ENCODE measurements at regions not wholly inside any gene's neighbourhood (a gene's known extent, or its start where the extent isn't known, plus 50 kb on each side); places are given as distances from the start of the nearest gene placed in this dataset.

DNA sequence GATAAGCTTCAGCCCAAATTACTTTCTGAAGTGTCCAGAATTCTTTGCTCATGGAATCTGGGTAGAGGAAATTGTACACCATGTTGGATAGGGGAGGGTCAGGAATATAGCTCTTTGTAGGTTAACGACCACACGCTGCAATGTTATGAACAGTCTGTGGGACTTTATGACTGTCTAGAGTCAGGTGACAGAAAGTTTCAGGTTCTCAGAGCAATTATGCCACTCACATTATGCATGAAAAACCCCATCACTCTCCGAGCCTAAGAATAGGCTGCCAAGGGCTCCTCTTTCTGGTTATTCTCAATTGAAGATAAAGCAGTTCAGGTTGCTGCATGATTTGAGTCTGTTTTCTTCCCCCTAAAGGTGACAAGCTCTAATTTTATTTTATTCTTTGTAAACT, 430.9 kb downstream of the ATP23 start:
- DNase-seq, result no peak

DNA sequence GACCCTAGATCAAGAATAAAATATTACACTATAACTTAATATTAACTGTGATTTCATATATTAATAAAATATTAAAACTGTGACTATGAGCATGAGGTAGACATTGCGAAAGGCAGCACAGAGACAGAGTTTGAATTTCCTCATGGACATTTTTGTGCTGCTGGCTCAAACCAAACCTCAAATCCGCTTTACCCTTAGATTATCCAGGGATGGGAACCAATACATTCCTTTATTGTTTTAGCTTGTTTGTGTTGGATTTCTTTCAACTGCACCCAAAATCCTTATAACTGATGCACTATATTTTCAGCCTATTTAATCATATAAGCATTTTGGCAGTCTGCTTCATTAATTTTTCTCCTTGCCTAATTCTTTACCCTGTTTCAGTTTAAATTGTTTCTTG, 436.7 kb downstream of the ATP23 start:
- no peak for DNase-seq

DNA sequence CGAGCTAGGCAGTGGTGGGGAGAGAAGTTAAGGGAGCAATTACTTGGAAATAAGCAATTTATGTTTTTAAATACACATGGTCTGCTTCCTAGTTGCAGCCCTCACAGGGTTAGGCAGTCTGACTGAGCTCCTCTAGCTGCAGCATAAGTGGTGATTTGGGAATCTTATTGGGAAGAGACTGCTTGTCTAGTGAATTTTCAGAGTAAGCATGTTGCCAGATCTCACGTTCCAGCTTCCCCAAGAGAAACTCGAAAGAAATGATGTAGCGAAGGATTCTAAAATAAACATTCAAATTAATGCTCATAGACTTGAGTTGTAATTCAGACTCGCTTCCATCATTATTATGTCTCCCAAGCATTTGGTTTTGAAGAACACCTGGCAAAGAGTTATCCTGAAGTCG, 440.2 kb downstream of the ATP23 start:
- no peak for DNase-seq

DNA sequence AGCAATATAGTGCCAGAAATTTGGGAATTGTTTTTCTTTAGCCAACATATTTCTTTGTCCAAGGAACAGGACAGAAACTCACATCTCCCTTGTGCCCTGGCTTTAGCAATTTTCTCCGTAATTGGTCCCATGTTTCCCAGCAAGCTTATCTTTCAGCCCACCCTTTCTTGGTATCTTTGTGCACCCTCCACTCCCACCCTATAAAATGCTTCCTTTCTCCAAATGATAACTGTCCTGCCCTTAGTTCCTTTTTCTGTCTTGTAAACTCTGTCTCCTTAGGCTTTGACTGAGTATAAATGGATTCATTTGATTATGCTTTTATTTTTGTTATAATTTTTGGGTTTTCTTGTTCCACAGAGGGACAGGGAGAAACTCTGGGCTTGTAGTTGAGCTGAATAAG, 442.8 kb downstream of the ATP23 start:
- no peak for DNase-seq

- DNase-seq, result no peak
Measured at GRCh38 chr12:58386136-58386535, 444.8 kb downstream of the ATP23 start.

- no peak for DNase-seq
Measured at GRCh38 chr12:58387199-58387598, 445.8 kb downstream of the ATP23 start.

DNA sequence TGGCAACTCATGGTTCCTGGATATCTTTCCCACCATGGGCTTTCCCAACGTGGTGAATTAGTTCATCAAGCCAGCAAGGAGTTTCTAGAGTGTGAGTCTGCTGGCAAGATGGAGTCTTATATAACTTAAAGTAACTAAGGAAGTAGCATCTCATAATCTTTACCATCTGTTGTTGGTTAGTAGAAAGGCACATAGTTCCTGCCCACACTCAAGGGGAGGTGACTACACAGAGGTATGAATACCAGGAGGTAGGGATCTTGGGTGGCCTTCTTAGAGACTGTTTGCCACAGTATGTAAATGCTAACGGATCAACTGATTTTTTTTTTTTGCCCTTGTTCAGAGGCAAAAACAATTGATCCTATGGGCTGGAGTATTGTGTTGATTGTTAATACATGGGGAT, 446.9 kb downstream of the ATP23 start:
- DNase-seq, result no peak

GRCh38 chr12:58393152-58393551, 451.8 kb downstream of the ATP23 start:
- DNase-seq, result no peak

GRCh38 chr12:58395056-58395455, 453.7 kb downstream of the ATP23 start:
- no peak for DNase-seq

DNA sequence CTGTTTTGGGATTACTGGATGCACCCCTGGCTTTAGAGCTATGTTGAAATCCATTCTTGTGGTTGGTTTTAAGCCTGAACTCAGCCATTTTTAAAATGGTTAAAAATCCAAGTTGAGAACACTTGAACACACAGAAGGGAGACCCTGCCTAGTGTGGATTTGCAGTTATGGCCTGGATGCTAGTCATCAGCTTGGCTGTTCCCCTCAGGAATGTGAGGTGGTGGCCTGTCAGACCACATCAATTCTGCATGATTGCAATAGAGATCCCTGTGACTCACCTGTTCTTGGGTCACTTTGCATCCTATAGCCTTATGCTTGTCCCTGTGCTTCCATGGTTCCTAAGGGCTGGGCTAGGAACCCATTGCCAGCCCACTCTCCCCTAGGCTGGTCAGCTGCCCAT, 454.1 kb downstream of the ATP23 start:
- DNase-seq, result no peak

- DNase-seq, result no peak
Measured at GRCh38 chr12:58396239-58396638, 454.9 kb downstream of the ATP23 start.

- DNase-seq, result no peak
Measured at GRCh38 chr12:58405363-58405762, 464.0 kb downstream of the ATP23 start.

GRCh38 chr12:58408516-58408915, 467.1 kb downstream of the ATP23 start:
- DNase-seq, result no peak

- no peak for DNase-seq
Measured at GRCh38 chr12:58412461-58413060, 471.2 kb downstream of the ATP23 start.

GRCh38 chr12:58413794-58414193, 472.4 kb downstream of the ATP23 start:
- no peak for DNase-seq

- no peak for DNase-seq
Measured at GRCh38 chr12:58414398-58414871, 473.1 kb downstream of the ATP23 start.

GRCh38 chr12:58415716-58416115, 474.3 kb downstream of the ATP23 start:
- no peak for DNase-seq

DNA sequence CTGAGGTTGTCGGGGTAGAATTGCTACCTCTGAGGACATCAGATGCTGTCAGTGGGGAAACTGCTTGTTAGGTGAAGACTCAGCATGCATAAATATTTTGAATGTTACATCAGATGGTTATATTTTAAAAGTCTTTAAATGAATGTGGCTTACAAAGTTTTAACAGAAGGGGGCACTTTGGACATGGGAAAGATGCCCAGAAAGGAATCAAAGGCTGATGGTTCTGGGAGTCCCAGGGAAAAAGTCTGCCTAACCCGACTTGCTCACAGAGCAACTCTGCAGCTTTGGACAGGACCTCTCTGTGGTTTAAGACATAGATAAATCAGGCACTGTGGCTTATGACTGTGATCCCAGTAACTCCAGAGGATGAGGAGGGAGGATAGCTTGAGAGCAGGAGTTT, 474.9 kb downstream of the ATP23 start:
- no peak for DNase-seq

DNA sequence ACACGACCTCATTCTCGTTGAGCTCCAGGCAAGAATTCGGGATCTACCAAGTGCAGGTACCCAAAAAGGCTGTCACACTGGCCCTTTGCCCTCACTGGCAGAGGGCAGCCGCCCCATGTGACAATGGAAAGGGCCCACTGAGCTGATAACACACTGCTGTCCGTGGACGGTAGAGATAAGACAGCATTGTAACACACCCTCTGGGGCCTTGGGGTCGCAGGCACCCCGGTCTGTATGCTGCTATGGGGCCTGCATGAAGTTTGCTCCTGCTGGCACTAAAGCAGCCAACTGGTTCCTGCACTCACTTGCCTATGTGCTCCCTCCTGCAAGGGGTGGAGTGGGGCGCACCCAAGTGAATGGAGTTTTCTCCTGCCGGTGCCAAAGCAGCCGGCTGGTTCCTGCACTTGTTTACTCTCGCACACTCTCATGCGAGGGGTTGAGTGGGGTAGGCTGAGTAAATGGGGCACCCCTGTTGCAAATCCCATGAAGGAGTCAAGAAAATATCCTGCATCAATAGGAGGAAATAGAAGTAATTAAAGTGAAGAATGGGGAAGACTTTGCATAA, 477.9 kb downstream of the ATP23 start:
- DNase-seq, result no peak

- no peak for DNase-seq
Measured at GRCh38 chr12:58419905-58420304, 478.5 kb downstream of the ATP23 start.

GRCh38 chr12:58420503-58420902, 479.1 kb downstream of the ATP23 start:
- DNase-seq, result no peak

- DNase-seq, result no peak
Measured at GRCh38 chr12:58421990-58422389, 480.6 kb downstream of the ATP23 start.

DNA sequence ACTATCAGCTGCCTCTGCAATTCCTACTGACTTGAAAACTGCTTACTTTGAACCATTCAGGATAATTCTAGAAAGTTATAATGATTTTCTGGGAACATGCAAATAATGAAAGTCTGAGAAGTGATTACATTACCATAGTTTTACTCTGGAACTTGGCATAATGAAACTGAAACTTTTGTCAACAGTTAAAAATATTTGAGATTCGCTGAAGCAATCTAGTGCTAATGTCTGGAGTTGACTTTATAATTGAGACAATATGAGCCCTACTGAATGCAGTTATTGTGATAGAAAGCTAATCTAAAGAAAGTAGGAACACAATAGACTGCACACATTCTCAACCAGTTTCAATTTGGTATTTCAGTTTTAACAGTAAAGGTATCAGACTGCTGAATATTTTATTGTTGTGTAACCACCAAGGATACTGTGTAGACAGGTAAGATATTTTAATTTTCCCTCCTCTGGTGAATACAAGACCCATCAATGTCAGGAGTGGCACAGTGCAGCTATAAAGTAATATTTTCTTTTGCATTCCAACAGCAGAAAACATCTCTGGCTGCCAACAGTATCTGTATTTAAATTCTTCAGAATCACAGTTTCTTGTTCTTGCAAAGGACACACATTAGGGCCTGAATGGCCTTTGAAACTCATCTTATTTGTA, 483.5 kb downstream of the ATP23 start:
- no peak for DNase-seq

All from NCI-H345 (cell line).